ENCODE measurements at regions not wholly inside any gene's neighbourhood (a gene's known extent, or its start where the extent isn't known, plus 50 kb on each side); places are given as distances from the start of the nearest gene placed in this dataset.

- TF ChIP-seq CTCF (IDR thresholded peaks at IDR 0.05): no peak
- TF ChIP-seq POLR2A (IDR thresholded peaks at IDR 0.05): no peak
These were observed 712.4 kb upstream of the UBE2E2 start for GRCh38 chr3:22490747-22491146.
